ENCODE measurements at regions not wholly inside any gene's neighbourhood (a gene's known extent, or its start where the extent isn't known, plus 50 kb on each side); places are given as distances from the start of the nearest gene placed in this dataset.

- H3K4me1 ChIP-seq (ENCODE audit: control insufficient read depth, extremely low read depth, insufficient read depth, low read length): no peaks in the 10 kb centered on the region
- H3K4me2 ChIP-seq (ENCODE audit: insufficient read depth, low read length): no peak overlapping the region
- H3K27me3 ChIP-seq (ENCODE audit: control insufficient read depth in 2 of 2, insufficient read depth in 2 of 2, low read length in 2 of 2): no peaks in the 10 kb centered on the region
- H3K79me2 ChIP-seq (ENCODE audit: control insufficient read depth, insufficient read depth, low read length): no peaks in the 10 kb centered on the region
- intact Hi-C loops (cut with micrococcal nuclease): no loop called here
- no peaks in the 10 kb centered on the region for H3K9me3 ChIP-seq (replicated peaks; ENCODE audit: control insufficient read depth, insufficient read depth, low read length)
- H3K9me1 ChIP-seq (replicated peaks; ENCODE audit: control insufficient read depth, extremely low read depth, insufficient read depth, low read length): no peaks in the 10 kb centered on the region
- H3K4me3 ChIP-seq (replicated peaks in 1 of 3; ENCODE audit: insufficient read depth in 1 of 3, low read depth in 1 of 3, low read length in 3 of 3): no peak overlapping the region
- H4K20me1 ChIP-seq (replicated peaks; ENCODE audit: control insufficient read depth, extremely low read depth, insufficient read depth, low read length): no peaks in the 10 kb centered on the region
- no peak overlapping the region for H2AFZ ChIP-seq (ENCODE audit: low read depth, low read length)
- ChIA-PET CTCF (no interaction called here), POLR2A (no interaction called here)
- H3K9ac ChIP-seq (replicated peaks; ENCODE audit: extremely low read depth, insufficient read depth, low read length): no peak overlapping the region
- dilution Hi-C loops (cut with MboI; ENCODE audit: extremely low pct_ligation_motif_present, low sequenced_read_pairs): no loop called here
- no TSS peak for BruUV-seq (replicated peaks)
- H3K27ac ChIP-seq (ENCODE audit: insufficient read depth, low read depth, low read length): no peak overlapping the region
- no peaks in the 10 kb centered on the region for H3K36me3 ChIP-seq (ENCODE audit: control insufficient read depth in 2 of 2, extremely low read depth in 1 of 2, insufficient read depth in 2 of 2, low read length in 2 of 2)
- FAIRE-seq (no peak), DNase-seq (ENCODE audit: low read depth, low spot score) (no peak)
- TF ChIP-seq EZH2 (IDR thresholded peaks at IDR 0.05; ENCODE audit: borderline replicate concordance, low read depth, low read length, severe bottlenecking) (no peak), GATA2 (IDR thresholded peaks at IDR 0.05; ENCODE audit: insufficient read depth, insufficient read length, low read depth, low read length) (no peak), MAX (IDR thresholded peaks at IDR 0.05; ENCODE audit: insufficient read depth, insufficient read length) (no peak), POLR2AphosphoS5 (IDR thresholded peaks at IDR 0.05; ENCODE audit: insufficient read depth, low read depth, low read length) (no peak), FOS (IDR thresholded peaks at IDR 0.05; ENCODE audit: borderline replicate concordance, insufficient read depth, low read length) (no peak), JUN (IDR thresholded peaks at IDR 0.05; ENCODE audit: borderline replicate concordance, insufficient read depth, insufficient read length, low read depth) (no peak), MYC (IDR thresholded peaks at IDR 0.05; ENCODE audit: low read depth, low read length) (no peak), POLR2A (IDR thresholded peaks at IDR 0.05; ENCODE audit: low read depth, low read length) (no peak), CTCF (IDR thresholded peaks at IDR 0.05; ENCODE audit: extremely low read depth in 1 of 2, insufficient read depth in 1 of 2, low read depth in 1 of 2, low read length in 2 of 2) (no peak)
These were observed 91.9 kb upstream of the NPY start for GRCh38 chr7:24192053-24192452.

All from endothelial cell of umbilical vein (primary cell).